ENCODE measurements at regions not wholly inside any gene's neighbourhood (a gene's known extent, or its start where the extent isn't known, plus 50 kb on each side); places are given as distances from the start of the nearest gene placed in this dataset.

DNA sequence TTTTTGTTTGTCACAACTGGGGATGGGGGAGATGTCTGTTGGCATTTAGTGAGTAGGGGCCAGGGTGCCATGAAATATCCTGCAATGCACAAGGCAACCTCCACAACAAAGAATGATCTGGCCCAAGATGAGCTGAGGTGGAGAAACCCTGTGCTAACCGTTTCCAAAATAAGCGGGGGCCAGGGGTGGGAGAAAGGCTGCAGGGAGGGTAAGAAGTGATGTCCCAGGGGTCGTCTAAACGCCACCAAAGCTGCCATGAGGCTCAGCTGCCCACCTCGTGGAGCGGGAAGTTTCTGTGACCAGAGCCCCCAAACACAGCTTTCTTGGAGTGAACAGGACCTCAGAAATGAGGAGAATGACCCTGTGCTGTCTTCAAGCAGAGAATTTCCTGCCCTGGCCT is 76.5 kb upstream of the CDH5 start:
- DNase-seq (ENCODE audit: low spot score), result no peak

DNA sequence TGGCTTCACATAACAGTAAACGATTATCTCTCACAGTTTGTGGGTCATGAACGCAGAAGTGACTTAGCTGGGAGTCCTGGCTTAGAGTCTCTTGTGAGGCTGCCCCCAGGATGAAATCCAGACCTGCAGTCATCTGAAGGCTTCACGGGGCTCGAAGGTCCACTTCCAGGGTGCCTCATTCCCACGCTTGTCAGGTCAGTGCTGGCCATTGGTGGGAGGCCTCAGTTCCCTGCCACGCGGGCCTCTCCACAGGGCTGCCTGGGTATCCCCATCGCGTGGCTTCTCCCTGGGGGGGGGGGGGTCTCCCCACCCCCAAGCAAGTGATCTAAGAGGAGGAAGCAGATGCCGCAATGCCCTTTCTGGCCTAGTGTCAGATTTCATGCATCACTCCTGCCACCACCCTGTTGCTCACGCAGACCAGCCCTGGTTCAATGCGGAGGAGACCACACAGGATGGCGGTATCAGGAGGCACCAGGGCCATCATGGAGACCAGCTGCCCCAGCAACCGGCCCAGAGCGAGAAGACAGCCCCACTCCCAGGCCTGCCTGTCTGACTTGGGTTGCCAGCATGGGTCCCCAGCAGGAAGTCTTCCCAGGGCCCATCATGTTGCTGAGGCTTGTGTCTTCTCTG is 77.3 kb upstream of the CDH5 start:
- no peak for DNase-seq (ENCODE audit: low spot score)

DNA sequence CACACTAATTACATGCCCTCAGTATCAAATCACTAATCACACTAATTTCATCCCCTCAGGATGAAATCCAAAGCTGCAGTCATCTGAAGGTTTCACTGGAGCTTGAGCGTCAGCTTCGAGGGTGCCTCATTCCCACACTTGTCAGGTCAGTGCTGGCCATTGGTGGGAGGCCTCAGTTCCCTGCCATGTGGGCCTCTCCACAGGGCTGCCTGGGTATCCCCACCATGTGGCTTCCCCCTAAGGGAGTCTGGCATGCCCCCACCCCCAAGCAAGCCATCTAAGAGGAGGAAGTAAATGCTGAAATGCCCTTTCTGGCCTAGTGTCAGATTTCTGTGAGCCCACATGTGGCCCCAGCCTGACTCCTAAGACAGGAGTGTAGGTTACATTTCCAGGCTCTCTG is 78.6 kb upstream of the CDH5 start:
- no peak for DNase-seq (ENCODE audit: low spot score)

DNA sequence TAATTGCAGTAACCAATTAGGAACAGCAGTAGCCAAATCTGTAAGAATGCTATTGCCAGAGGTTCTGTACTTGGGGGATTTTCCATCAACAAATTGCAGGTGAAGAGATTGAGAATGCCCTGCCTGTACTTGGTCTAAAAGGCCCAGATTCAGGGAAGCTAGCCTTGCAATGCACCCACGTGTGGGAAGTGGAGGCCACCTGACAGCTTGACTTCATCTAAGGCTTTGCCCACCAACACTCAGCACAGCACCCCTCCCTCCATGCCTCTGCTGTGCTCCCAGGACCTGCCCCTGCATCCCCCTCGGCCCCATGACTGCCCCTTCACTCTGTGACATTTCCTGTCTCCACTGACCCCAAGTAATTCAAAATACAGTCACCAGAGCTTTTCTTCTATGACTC is 79.1 kb upstream of the CDH5 start:
- no peak for DNase-seq (ENCODE audit: low spot score)

DNA sequence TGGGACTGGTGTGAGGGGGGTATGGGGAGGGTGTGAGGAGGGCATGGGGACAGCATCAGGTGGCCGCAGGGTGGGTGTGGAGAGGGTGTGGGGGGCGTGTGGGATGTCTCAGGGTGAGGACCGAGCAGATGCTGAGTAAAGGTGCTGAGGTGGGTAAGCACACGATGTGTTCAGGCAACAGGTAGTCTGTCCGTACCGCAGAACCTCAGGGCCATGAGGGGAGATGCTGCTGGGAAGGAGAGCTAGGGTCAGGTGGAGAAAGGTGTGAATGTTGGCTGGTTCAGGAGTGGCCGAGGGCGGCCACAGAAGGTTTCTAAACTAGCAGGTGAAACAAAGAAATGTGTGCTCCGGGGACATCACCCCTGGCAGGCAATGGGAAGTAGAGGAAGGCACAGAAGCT is 80.0 kb upstream of the CDH5 start:
- DNase-seq (ENCODE audit: low spot score), result no peak

DNA sequence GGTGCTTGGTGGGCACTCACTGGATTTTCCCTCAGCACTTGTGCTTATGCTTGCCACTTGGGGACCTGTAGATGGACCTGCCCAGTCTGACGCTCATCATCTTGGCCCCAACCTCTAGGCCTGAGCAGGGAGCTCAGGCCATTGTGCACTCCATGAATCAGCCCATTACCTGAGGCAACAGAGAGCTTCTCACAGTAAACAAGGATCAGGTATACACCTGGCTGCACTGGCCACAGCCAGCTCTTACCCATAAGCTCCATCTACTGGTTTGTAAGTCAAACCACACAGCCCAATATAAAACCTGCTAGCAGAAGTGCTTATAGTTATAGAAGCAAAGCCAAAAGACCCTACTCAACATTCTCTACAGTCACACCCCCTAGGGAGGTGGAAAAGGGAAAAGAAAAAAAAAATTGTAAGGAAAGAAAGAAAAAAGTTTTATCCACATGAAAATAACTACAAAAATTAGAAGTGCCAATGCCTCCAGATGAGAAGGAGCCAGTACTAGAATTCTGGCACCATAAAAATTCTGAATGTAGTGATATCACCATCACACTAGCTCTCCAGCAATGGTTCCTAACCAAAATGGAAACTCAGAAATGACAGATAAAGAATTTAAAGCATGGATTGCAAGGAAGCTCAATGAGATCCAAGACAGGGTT is 87.8 kb upstream of the CDH5 start:
- no peak for DNase-seq (ENCODE audit: low spot score)

DNA sequence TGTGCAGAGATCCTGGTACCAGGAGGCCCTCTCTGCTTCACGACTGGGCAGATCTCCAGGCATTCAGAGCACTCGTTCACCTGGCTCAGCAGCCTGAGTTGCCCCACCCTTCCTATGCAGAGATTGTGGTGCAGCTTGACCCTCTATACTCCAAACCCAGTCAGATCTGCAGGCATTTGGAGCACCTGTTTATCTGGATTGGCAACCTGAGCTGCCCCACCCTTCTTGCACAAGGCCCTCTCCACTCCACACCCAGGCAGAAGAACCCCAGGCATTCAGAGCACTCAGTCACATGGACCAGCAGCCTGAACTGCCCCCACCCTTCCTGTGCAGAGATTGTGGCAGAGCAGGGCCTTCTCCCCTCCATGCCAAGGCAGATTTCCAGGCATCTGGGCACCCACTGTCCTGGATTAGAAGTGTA is 88.4 kb upstream of the CDH5 start:
- no peak for DNase-seq (ENCODE audit: low spot score)

DNA sequence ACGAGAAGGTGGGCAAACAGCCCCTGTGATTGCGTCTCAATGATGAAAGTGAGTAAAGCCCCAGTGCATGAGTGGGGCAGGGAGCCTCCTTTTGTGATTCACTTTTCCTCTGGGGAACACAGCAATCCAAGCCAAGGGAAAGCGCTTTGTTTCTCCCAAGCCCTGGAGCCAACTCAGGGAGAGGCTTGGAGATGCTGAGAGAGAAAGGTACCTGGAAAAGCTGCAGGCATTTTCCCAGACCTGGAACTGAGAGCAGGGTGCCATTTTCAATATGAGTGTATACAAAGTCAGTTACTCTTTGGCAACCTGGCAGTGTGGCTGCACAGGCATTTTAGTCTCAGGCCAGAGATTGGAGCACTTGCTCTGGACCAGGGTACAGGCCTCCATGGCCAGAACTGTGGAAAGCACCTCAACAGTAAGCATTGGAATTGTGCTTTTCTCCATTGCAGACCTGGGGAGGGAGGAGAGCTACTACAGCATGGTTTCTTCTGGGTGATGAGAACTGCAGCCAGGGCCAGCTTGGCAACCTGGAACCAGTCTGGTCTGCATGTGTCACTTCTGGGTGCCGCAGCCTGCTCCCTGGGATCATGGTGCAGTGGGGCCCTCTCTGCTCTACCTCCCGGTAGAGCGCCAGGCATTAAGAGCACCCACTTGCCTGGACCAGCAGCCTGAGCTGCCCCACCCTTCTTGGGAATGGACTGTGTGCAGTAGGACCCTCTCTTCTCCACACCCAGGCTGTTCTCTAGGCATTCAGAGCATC is 89.0 kb upstream of the CDH5 start:
- DNase-seq (ENCODE audit: low spot score), result no peak

DNA sequence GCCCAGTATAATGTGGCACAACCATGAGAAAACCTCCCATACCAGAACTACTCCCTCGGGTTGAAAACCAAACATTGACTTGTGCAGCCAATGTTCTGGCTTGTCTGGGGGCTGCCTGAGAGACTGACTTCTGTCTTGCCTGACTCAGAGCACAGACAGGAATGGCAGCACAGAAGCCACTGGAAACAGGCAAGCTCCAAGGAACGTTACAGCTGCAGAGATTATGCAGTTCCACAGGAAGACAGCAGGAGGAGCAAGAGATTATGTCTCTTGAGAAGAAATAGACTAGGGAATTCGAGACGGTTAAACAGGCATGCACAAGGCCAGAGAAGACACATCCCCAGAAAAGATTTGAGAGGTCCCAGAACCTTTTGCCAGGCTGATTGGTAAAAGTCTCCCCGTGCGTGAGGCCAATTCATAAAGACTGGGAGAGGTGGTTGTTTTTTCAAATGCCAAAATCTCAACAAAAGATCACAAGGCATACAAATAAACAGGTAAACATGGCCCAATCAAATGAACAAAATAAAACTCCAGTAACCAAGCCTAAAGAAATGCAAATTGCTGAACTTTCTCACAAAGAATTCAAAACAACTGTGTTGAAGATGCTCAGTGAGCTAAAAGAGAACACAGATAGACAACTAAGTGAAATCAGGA is 90.6 kb upstream of the CDH5 start:
- peak; percentile 44 for DNase-seq (ENCODE audit: low spot score)

DNA sequence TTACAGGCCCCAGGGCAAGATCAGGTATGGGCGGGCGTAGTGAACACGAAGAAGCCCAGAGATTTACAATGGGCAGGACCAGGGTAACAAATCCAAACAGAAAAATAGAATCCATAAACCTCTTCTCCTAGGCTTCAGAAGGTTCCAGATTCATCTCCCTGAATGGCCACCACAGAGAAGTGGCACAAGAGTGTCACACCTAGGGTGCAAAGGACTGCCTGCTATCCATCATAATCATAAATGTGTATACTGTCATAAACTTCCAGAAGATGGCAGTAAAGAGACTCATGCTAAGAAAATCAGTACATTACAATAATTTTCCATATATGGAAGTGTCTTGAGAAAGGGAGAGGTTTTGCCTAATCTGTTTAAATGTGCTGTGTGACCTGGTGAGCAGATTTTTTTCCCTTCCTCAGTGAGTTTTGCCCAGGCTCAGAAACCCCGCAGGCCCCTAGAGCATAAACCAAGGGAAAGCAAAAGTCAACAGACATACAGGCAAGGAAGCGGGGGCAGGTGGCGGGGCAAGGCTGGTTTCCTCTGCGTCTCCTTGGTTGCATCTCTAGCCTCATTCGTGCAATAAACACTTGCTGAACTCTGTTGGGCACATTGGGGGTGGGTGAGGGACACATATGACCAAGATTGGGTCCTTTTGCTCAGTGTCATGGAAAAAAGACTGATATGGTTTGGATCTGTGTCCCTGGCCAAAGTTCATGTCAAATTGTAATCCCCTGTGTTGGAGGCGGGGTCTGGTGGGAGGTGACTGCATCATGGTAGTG is 92.0 kb upstream of the CDH5 start:
- DNase-seq (ENCODE audit: low spot score), result no peak

DNA sequence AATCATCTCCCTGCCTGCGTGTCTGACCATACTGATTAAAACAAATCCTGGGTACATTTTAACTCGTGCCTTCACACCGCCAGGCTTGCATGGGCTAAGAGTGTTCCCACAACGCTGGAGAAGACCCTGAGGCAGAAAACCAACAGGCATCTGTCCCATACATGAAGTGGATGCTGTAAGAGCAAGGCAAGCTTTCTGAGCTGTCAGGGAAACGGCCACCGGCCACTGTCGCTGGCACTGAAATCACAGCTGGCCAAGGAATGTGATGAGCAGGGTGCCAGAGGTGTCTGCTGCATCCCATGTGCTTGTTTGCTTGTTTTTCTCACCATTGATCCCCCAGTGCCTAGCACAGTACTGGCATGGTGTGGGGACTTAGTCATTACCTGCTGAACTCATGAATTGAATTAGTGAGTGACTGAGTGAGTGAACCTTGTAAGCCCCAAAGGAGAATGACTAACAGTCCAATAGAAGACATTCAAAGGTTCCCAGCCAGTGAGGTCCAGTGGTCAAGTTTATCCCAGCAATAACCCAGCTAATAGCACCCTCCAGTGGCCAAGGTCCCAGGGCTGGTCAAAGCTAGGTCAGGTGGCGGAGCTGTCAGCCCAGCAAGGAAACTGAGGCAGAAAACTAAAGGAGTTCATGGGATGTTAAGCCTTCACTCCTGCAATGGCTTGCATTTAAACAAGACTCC is 92.7 kb upstream of the CDH5 start:
- DNase-seq (ENCODE audit: low spot score), result no peak

DNA sequence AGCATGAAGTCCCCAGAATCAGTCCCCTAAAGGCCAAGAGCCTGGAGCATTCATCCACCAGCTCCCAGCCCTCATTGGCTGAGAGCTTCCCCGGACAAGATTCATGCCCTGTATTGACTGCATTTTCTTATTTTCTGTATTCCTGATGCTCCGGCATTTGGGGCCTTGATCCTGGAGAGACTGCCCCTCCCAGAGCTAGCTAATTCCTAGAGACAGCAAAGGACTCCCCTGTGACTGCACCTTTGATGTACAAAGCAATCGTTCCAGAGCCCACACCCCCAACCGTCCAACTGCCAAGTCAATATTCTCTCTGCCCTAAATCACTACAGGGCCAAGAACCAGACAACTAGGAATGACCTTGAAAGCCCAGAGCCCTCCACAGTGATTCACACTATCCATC is 93.4 kb upstream of the CDH5 start:
- no peak for DNase-seq (ENCODE audit: low spot score)

DNA sequence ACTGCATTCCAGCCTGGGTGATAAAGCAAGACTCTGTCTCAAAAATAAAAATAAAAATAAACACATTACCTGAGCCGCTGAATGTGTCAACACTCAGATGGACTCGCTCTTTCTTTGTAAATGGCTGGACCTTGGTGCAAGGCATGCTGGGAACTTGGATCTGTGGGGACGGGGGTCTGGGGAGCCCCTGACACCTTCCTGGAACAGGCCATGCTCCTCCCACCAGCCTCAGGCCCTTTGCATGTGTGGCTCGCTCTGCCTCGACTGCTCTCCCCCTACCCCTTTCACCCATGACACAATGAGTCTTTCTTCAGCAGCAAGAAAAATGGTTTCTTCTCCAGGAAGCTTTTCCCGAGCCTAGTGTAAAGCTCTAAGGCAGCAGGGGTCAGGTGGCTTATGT is 94.0 kb upstream of the CDH5 start:
- no peak for DNase-seq (ENCODE audit: low spot score)

DNA sequence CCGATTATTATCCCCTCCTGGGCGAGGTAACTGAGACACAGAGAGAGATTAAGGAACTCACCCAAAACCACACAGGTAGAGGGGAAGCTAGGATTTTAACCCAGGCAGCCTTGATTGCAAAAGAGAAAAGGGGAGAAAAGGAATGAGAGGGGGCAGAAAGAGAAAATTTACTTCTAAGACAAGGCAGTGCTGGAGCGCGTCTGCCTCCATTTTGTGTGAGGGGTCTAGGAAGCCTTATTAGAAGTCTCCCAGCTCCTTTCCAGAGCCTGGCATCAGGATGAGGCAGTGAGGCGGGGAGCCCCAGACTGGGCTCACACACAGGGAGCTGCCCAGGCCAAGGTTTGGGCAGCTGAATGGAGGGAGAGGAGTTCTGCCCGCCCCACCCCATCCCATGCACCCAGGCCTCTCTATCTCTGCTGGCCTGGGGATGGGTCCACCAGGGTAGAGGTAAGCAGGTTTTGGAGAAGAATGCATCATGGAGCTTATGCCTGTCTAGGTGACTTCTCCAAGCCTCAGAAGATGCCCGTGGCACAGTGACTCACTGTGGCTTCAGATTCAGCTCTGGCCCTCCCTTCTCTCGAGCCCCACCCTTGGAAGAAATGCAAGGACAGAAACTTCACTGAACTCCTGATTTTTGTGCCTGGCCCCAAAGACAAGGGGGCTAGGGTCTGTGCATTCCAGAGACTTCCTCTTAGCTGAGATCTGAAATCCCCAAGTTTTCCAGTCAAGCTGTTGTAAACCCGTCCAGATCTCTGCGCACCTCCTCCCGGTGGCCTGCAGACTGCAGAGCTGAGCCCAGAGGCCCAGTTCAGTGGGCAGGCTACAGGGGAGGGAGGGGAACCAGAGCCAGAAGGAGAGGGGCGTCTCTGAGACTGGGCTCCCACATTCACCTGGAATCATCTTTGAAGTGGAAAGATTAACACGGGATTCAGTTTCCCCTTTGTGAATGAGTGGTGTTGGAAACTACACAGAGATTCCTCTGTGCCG is 95.1 kb upstream of the CDH5 start:
- no peak for DNase-seq (ENCODE audit: low spot score)

DNA sequence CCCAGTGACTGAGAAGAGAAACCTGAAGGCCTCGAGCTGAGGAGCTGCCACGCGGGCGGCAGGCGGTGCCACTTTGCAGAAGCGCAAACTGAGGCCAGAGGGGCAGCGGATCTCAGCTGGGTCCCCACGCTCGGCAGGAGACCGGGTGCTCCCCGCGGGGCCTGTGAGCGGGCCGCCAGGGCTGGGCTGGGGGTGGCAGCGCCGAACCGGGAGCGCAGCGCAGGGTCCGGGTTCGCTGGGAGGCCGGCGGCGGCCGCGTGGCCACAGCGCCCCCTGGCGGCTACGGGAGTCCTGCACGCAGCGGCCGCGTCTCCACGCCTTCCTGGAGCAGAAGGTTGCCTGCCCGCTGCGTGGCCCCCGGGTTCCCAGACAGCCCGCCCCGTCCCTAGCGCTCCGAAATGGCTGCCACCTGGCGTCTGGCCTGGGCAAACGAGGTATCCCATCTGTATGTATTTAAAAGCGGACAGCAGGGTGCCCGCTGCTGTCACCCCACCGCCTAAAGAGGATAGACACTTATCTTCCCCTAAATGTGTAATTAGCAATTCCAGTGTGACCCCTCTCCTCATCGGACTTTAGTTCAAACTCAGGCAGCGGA is 96.1 kb upstream of the CDH5 start:
- peak; percentile 74 for DNase-seq (ENCODE audit: low spot score)

DNA sequence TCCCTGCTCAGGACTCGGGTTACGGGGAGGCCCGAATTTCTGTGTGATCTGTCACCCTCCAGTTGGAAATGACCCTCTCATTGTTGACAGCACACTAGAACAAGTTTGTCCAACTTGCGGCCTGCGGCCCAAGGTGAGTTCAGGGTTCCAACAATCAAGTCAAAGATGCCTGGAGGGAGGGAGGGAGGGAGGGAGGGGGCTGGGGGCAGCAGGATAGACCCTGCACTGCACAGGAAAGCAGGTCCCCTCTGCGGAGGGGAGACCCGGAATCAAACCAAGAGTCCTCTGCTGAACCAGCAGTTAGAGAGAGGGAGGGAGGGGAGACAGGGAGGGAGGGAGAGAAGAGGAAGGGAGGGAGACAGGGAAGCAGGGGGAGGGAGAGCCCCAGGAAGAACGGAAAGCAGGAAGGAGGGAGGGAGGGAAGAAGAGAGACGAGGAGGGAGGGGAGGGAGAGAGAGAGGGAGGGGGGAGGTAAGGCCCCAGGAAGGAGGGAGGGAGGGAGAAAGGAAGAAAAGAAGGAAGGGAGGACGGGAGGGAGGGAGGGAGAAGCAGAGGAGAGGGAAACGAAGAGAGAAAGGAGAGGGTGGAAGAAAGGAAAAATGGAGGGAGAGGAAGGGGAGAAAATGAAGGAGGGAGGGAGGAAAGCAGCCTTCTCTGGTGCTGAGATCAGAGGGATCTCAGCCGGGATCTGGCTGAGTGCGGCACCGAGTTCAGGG is 96.7 kb upstream of the CDH5 start:
- DNase-seq (ENCODE audit: low spot score), result peak; percentile 36

DNA sequence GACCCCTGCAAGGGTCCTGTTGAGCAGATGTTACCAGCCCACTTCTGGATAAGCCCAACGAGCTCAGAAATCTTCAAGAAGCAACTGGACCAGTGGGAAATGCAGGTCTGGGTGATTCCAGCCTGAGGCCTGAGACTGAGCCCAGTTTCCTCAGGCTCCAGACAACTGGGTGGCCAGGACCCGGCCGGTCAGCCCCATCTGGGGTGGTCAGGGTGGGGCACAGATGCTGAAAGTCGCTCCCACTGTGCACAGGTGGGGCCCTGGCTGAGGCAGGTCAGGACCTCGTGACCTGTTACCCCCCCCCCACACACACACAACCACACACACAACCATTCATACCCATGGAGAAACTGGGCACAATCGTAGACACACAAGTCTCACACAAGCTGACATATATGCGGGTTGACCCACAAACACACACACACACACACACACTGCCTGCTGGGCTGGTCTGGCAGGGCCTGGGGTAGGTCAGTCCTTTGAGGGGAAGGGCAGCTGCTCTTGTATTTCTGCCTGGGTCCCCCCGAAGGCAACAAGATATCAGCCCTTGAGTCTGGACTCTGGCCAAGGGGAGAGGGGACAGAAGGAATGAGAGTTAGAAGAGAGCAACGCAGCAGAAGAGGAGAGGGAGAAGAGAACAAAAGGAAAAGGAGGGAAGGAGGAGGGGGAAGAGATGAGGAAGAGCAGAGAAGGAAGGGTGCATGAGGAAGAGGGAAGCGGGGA is 99.0 kb upstream of the CDH5 start:
- DNase-seq (ENCODE audit: low spot score), result no peak

Data from umbilical cord (tissue), 1 donor.